Neural cell (in vitro differentiated cells): ENCODE measurements at regions not wholly inside any gene's neighbourhood (a gene's known extent, or its start where the extent isn't known, plus 50 kb on each side); places are given as distances from the start of the nearest gene placed in this dataset.

ENCODE experiments used
- H2AFZ ChIP-seq: fragments of 200-600, 300-800 bp; sonication (generic), shearing (Covaris generic); 2 replicates; pipeline ENCODE4 v1.6.0; 2014; ENCODE audit warnings: low read depth, mild to moderate bottlenecking, antibody characterized with exemption, low read length, moderate library complexity
- H3F3A ChIP-seq: fragments of 200-600 bp; shearing (Covaris generic); 2 replicates; pipeline ENCODE4 v1.6.1; 2016; ENCODE audit warnings: mild to moderate bottlenecking, moderate library complexity, mixed read lengths, antibody characterized with exemption, low read length; ENCODE audit not compliant: insufficient read depth, poor library complexity, severe bottlenecking
- H3K27ac ChIP-seq: fragments of 200-600, 300-800 bp; sonication (generic), shearing (Covaris generic); 2 replicates; pipeline ENCODE4 v1.5.1; 2014; ENCODE audit warnings: mild to moderate bottlenecking, low read length, moderate library complexity
- H3K27me3 ChIP-seq: fragments of 300-800, 200-600 bp; sonication (generic), shearing (Covaris generic); 2 replicates; pipeline ENCODE4 v1.6.0; 2014; ENCODE audit warnings: mild to moderate bottlenecking, low read depth, low read length, moderate library complexity; ENCODE audit not compliant: insufficient read depth
- H3K36me3 ChIP-seq: fragments of 300-800, 200-600 bp; sonication (generic), shearing (Covaris generic); 2 replicates; pipeline ENCODE4 v1.5.1; 2014; ENCODE audit warnings: mild to moderate bottlenecking, antibody characterized with exemption, low read length, moderate library complexity; ENCODE audit not compliant: insufficient read depth
- H3K4me2 ChIP-seq: fragments of 300-800, 200-600 bp; sonication (generic), shearing (Covaris generic); 2 replicates; pipeline ENCODE4 v1.6.0; 2014; ENCODE audit warnings: mild to moderate bottlenecking, low read length
- H3K4me3 ChIP-seq: fragments of 300-800, 200-600 bp; sonication (generic), shearing (Covaris generic); 2 replicates; pipeline ENCODE4 v1.5.1; 2014; ENCODE audit warnings: mild to moderate bottlenecking, low read length, moderate library complexity
- H3K79me2 ChIP-seq: fragments of 200-600 bp; shearing (Covaris generic); replicated peaks from 2 replicates; pipeline ENCODE4 v1.6.0; 2014; ENCODE audit warnings: mild to moderate bottlenecking, low read length, moderate library complexity; ENCODE audit not compliant: insufficient read depth
- H3K9ac ChIP-seq: fragments of 300-800, 200-600 bp; sonication (generic), shearing (Covaris generic); 2 replicates; pipeline ENCODE4 v1.6.1; 2016; ENCODE audit warnings: mild to moderate bottlenecking, low read length, mixed read lengths
- H3K9me2 ChIP-seq: fragments of 200-600 bp; shearing (Covaris generic); 2 replicates; pipeline ENCODE4 v1.6.1; 2016; ENCODE audit warnings: mild to moderate bottlenecking, low read length, mixed read lengths; ENCODE audit not compliant: insufficient read depth
- H3K9me3 ChIP-seq: fragments of 200-600, 300-800 bp; sonication (generic), shearing (Covaris generic); 2 replicates; pipeline ENCODE4 v1.6.1; 2016; ENCODE audit warnings: mild to moderate bottlenecking, mixed run types, low read length, moderate library complexity, mixed read lengths
- H4K20me1 ChIP-seq: fragments of 200-600 bp; shearing (Covaris generic); 2 replicates; pipeline ENCODE4 v1.6.1; 2016; ENCODE audit warnings: mild to moderate bottlenecking, mixed run types; ENCODE audit not compliant: insufficient read depth
- CTCF ChIP-seq: fragments of 450-650 bp; IDR thresholded peaks from 2 replicates; pipeline ENCODE4 v1.5.1; 2014; ENCODE audit warnings: antibody characterized with exemption, mild to moderate bottlenecking, moderate library complexity; ENCODE audit not compliant: poor library complexity, severe bottlenecking
- EP300 ChIP-seq: fragments of 450-650 bp; conservative IDR thresholded peaks from 2 replicates; pipeline ENCODE4 v1.6.1; 2014; ENCODE audit warnings: antibody characterized with exemption, mild to moderate bottlenecking, moderate library complexity; ENCODE audit not compliant: poor library complexity, severe bottlenecking
- EZH2 ChIP-seq: fragments of 200-600, 300-800 bp; shearing (Covaris generic), sonication (generic); IDR thresholded peaks from 2 replicates; pipeline ENCODE4 v1.6.1; 2014; ENCODE audit warnings: antibody characterized with exemption, low read length, borderline replicate concordance, mild to moderate bottlenecking; ENCODE audit not compliant: insufficient read depth, poor library complexity, severe bottlenecking
- MXI1 ChIP-seq: fragments of 450-650 bp; conservative IDR thresholded peaks from 2 replicates; pipeline ENCODE4 v1.6.1; 2014; ENCODE audit warnings: antibody characterized with exemption, mild to moderate bottlenecking; ENCODE audit not compliant: poor library complexity, severe bottlenecking
- POLR2AphosphoS5 ChIP-seq: IDR thresholded peaks from 2 replicates; pipeline ENCODE4 v1.6.1; 2012
- RAD21 ChIP-seq: fragments of 450-650 bp; conservative IDR thresholded peaks from 2 replicates; pipeline ENCODE4 v1.6.1; 2014; ENCODE audit warnings: antibody characterized with exemption, mild to moderate bottlenecking, moderate library complexity
- REST ChIP-seq: IDR thresholded peaks from 2 replicates; pipeline ENCODE4 v1.6.1; 2012; ENCODE audit warnings: borderline replicate concordance
- SMC3 ChIP-seq: fragments of 450-650 bp; conservative IDR thresholded peaks from 2 replicates; pipeline ENCODE4 v1.6.1; 2014; ENCODE audit warnings: antibody characterized with exemption, mild to moderate bottlenecking, moderate library complexity; ENCODE audit not compliant: poor library complexity
- TAF1 ChIP-seq: IDR thresholded peaks from 2 replicates; pipeline ENCODE4 v1.6.1; 2012; ENCODE audit warnings: low read depth

- no peak overlapping the region for H3K4me2 ChIP-seq
- no peak overlapping the region for H3K4me3 ChIP-seq
- no peak overlapping the region for H3K27ac ChIP-seq
- H3K27me3 ChIP-seq = no peaks in the 10 kb centered on the region
- H4K20me1 ChIP-seq = no peaks in the 10 kb centered on the region
- H3K36me3 ChIP-seq = no peaks in the 10 kb centered on the region
- no peaks in the 10 kb centered on the region for H3K9me3 ChIP-seq
- H3K79me2 ChIP-seq = no peaks in the 10 kb centered on the region
- no peaks in the 10 kb centered on the region for H3K9me2 ChIP-seq
- H2AFZ ChIP-seq = no peak overlapping the region
- no peak overlapping the region for H3K9ac ChIP-seq
- TF ChIP-seq MXI1 = no peak
- no peak for TF ChIP-seq EZH2
- TF ChIP-seq CTCF = no peak
- no peak for TF ChIP-seq POLR2AphosphoS5
- no peak for TF ChIP-seq REST
- no peak for TF ChIP-seq SMC3
- no peak for TF ChIP-seq RAD21
- no peak for TF ChIP-seq EP300
- TF ChIP-seq TAF1 = no peak
- H3F3A ChIP-seq = no peaks in the 10 kb centered on the region
Measured at GRCh38 chrX:124501586-124501985, 155.2 kb downstream of the SH2D1A start.

- Histone ChIP-seq H3K4me3 (no peak overlapping the region), H3K27me3 (no peaks in the 10 kb centered on the region), H3K9me3 (no peaks in the 10 kb centered on the region), H3K9ac (no peak overlapping the region), H2AFZ (no peak overlapping the region), H3K79me2 (no peaks in the 10 kb centered on the region), H3K9me2 (no peaks in the 10 kb centered on the region), H3K4me2 (no peak overlapping the region), H4K20me1 (no peaks in the 10 kb centered on the region), H3K36me3 (no peaks in the 10 kb centered on the region), H3F3A (no peaks in the 10 kb centered on the region), H3K27ac (no peak overlapping the region)
- TF ChIP-seq TAF1 (no peak), EZH2 (no peak), SMC3 (no peak), REST (no peak), EP300 (no peak), RAD21 (no peak), MXI1 (no peak), POLR2AphosphoS5 (no peak), CTCF (no peak)
Measured at GRCh38 chrX:124502166-124502565, 155.8 kb downstream of the SH2D1A start.
